HG02885 (cell line): ENCODE measurements at regions not wholly inside any gene's neighbourhood (a gene's known extent, or its start where the extent isn't known, plus 50 kb on each side); places are given as distances from the start of the nearest gene placed in this dataset.
A peak's percentile ranks its signal among the peaks of the same experiment; 100 is the strongest.
"Not testable (repeated sequence)": the region's sequence is repeated elsewhere in the genome, so short reads cannot be mapped to it uniquely, and the experiment has no call there.

Experiments used
- ATAC-seq: cut with Tn5 transposase; IDR thresholded peaks from one replicate; pipeline ENCODE4 v1.9.1; 2021; ENCODE audit warnings: mild to moderate bottlenecking; ENCODE audit not compliant: unreplicated experiment, poor library complexity

- not testable (repeated sequence) for ATAC-seq
Observed at GRCh38 chr2:212875950-212876349, 275.5 kb downstream of the IKZF2 start.

- no peak for ATAC-seq
Observed at GRCh38 chr2:212873256-212873655, 278.2 kb downstream of the IKZF2 start.

GRCh38 chr2:212871597-212871996 is 279.8 kb downstream of the IKZF2 start:
- no peak for ATAC-seq

- ATAC-seq, result no peak
Observed at GRCh38 chr2:212864186-212864585, 287.2 kb downstream of the IKZF2 start.

GRCh38 chr2:212863185-212863588 is 288.2 kb downstream of the IKZF2 start:
- ATAC-seq, result peak; percentile 59

- ATAC-seq, result no peak
Observed at GRCh38 chr2:212858496-212858895, 292.9 kb downstream of the IKZF2 start.

- no peak for ATAC-seq
Observed at GRCh38 chr2:212854771-212855170, 296.6 kb downstream of the IKZF2 start.

- no peak for ATAC-seq
Observed at GRCh38 chr2:212854116-212854515, 297.3 kb downstream of the IKZF2 start.

GRCh38 chr2:212845941-212846340 is 305.5 kb downstream of the IKZF2 start:
- no peak for ATAC-seq

- no peak for ATAC-seq
Observed at GRCh38 chr2:212843409-212844199, 305.0 kb upstream of the ERBB4 start.

GRCh38 chr2:212842544-212843185 is 304.1 kb upstream of the ERBB4 start:
- no peak for ATAC-seq

- no peak for ATAC-seq
Observed at GRCh38 chr2:212841460-212841859, 302.9 kb upstream of the ERBB4 start.

GRCh38 chr2:212832211-212833195 is 293.9 kb upstream of the ERBB4 start:
- ATAC-seq, result no peak

- ATAC-seq, result no peak
Observed at GRCh38 chr2:212831671-212832199, 293.1 kb upstream of the ERBB4 start.

- ATAC-seq, result no peak
Observed at GRCh38 chr2:212816267-212816666, 277.7 kb upstream of the ERBB4 start.

GRCh38 chr2:212815453-212815852 is 276.9 kb upstream of the ERBB4 start:
- ATAC-seq, result peak; percentile 75

- peak; percentile 1 for ATAC-seq
Observed at GRCh38 chr2:212814941-212815340, 276.3 kb upstream of the ERBB4 start.

GRCh38 chr2:212811921-212812320 is 273.3 kb upstream of the ERBB4 start:
- no peak for ATAC-seq

GRCh38 chr2:212811036-212811805 is 272.6 kb upstream of the ERBB4 start:
- no peak for ATAC-seq
